Stimulated activated CD4-positive, alpha-beta T cell treated with anti-CD3 and anti-CD28 coated beads, TNF-alpha, amount 100 ng/mL, for 48 hours (primary cell): ENCODE measurements at regions not wholly inside any gene's neighbourhood (a gene's known extent, or its start where the extent isn't known, plus 50 kb on each side); places are given as distances from the start of the nearest gene placed in this dataset.

Experiments
- DNase-seq, 3 donors: peaks; one replicate each; pipeline ENCODE4 v3.0.0-alpha.2; 2020; ENCODE audit warnings: low read depth in 3 of 3

- no peak for DNase-seq
These were observed 372.4 kb downstream of the TGFB2 start for GRCh38 chr1:218717575-218717974.

GRCh38 chr1:218718206-218718605 is 373.1 kb downstream of the TGFB2 start:
- no peak for DNase-seq

GRCh38 chr1:218718977-218719376 is 373.8 kb downstream of the TGFB2 start:
- no peak for DNase-seq

GRCh38 chr1:218728898-218729565 is 383.9 kb downstream of the TGFB2 start:
- DNase-seq = no peak

GRCh38 chr1:218735436-218736032 is 390.4 kb downstream of the TGFB2 start:
- no peak for DNase-seq

- DNase-seq = no peak
These were observed 394.3 kb downstream of the TGFB2 start for GRCh38 chr1:218739426-218739825.

- DNase-seq = no peak
These were observed 396.7 kb downstream of the TGFB2 start for GRCh38 chr1:218741852-218742251.

GRCh38 chr1:218742467-218743262 is 397.5 kb downstream of the TGFB2 start:
- DNase-seq = no peak

GRCh38 chr1:218743861-218744505 is 398.8 kb downstream of the TGFB2 start:
- no peak for DNase-seq

- DNase-seq = no peak
These were observed 402.9 kb downstream of the TGFB2 start for GRCh38 chr1:218748071-218748470.

GRCh38 chr1:218750216-218750970 is 405.3 kb downstream of the TGFB2 start:
- no peak for DNase-seq

GRCh38 chr1:218751208-218751948 is 406.2 kb downstream of the TGFB2 start:
- no peak for DNase-seq

GRCh38 chr1:218752126-218752525 is 407.0 kb downstream of the TGFB2 start:
- DNase-seq = no peak

GRCh38 chr1:218754477-218754876 is 409.3 kb downstream of the TGFB2 start:
- DNase-seq = no peak

- no peak for DNase-seq
These were observed 410.0 kb downstream of the TGFB2 start for GRCh38 chr1:218755128-218755527.

- DNase-seq = no peak
These were observed 413.9 kb upstream of the LYPLAL1 start for GRCh38 chr1:218759795-218760194.

- DNase-seq = no peak
These were observed 412.8 kb upstream of the LYPLAL1 start for GRCh38 chr1:218760601-218761570.

- no peak for DNase-seq
These were observed 410.1 kb upstream of the LYPLAL1 start for GRCh38 chr1:218763538-218763937.

- DNase-seq = no peak
These were observed 407.9 kb upstream of the LYPLAL1 start for GRCh38 chr1:218765753-218766152.

- no peak for DNase-seq
These were observed 401.7 kb upstream of the LYPLAL1 start for GRCh38 chr1:218771931-218772330.
